Ectodermal cell (in vitro differentiated cells): ENCODE measurements at regions not wholly inside any gene's neighbourhood (a gene's known extent, or its start where the extent isn't known, plus 50 kb on each side); places are given as distances from the start of the nearest gene placed in this dataset.

Experiments used
- H3K27ac ChIP-seq: 2 replicates; pipeline ENCODE4 v1.7.0; 2013; ENCODE audit warnings: mild to moderate bottlenecking, low read depth, low read length; ENCODE audit not compliant: insufficient read depth, poor library complexity, severe bottlenecking
- H3K27me3 ChIP-seq: 2 replicates; pipeline ENCODE4 v1.7.0; 2013; ENCODE audit warnings: mild to moderate bottlenecking, low read length; ENCODE audit not compliant: insufficient read depth, control insufficient read depth, poor library complexity, severe bottlenecking
- H3K36me3 ChIP-seq: one replicate; pipeline ENCODE4 v1.7.0; 2013; ENCODE audit warnings: low read length; ENCODE audit not compliant: control insufficient read depth, insufficient read depth
- H3K4me1 ChIP-seq: one replicate; pipeline ENCODE4 v1.7.0; 2013; ENCODE audit warnings: low read length; ENCODE audit not compliant: control insufficient read depth, insufficient read depth
- H3K4me3 ChIP-seq: 2 replicates; pipeline ENCODE4 v1.7.0; 2013; ENCODE audit warnings: low read depth, low read length, control low read depth; ENCODE audit not compliant: insufficient read depth
- H3K9me3 ChIP-seq: 2 replicates; pipeline ENCODE4 v1.7.0; 2013; ENCODE audit warnings: mild to moderate bottlenecking, low read length, moderate library complexity; ENCODE audit not compliant: control insufficient read depth
- WGBS, 2 experiments: methylation state at CpG; one replicate each; pipeline ENCODE4 v1.1.7; 2013; ENCODE audit warnings: missing lambda C conversion rate in 2 of 2; 5-methylcytosine and 5-hydroxymethylcytosine counted together

- 89% methylated on average over 7 of the region's 7 CpGs for WGBS, 2 experiments
- Histone ChIP-seq H3K9me3 (no peaks in the 10 kb centered on the region), H3K27me3 (no peaks in the 10 kb centered on the region), H3K4me3 (no peak overlapping the region), H3K4me1 (no peaks in the 10 kb centered on the region), H3K36me3 (no peaks in the 10 kb centered on the region), H3K27ac (no peak overlapping the region)
Observed at GRCh38 chr13:105972306-105972721, 563.1 kb downstream of the EFNB2 start.

GRCh38 chr13:105971738-105972137, 563.7 kb downstream of the EFNB2 start:
- H3K4me3 ChIP-seq: no peak overlapping the region
- H3K36me3 ChIP-seq: no peaks in the 10 kb centered on the region
- no peaks in the 10 kb centered on the region for H3K4me1 ChIP-seq
- no peaks in the 10 kb centered on the region for H3K27me3 ChIP-seq
- no peaks in the 10 kb centered on the region for H3K9me3 ChIP-seq
- no peak overlapping the region for H3K27ac ChIP-seq
- 71 to 94% methylated on average over 1 to 3 of the region's 3 CpGs for WGBS, 2 experiments

GRCh38 chr13:105971312-105971711, 564.1 kb downstream of the EFNB2 start:
- Histone ChIP-seq H3K36me3 (no peaks in the 10 kb centered on the region), H3K4me1 (no peaks in the 10 kb centered on the region), H3K9me3 (no peaks in the 10 kb centered on the region), H3K27me3 (no peaks in the 10 kb centered on the region), H3K4me3 (no peak overlapping the region), H3K27ac (no peak overlapping the region)
- WGBS, 2 experiments: 87 to 89% methylated on average over 4 of the region's 4 CpGs

GRCh38 chr13:105969761-105970160, 565.7 kb downstream of the EFNB2 start:
- Histone ChIP-seq H3K27me3 (no peaks in the 10 kb centered on the region), H3K36me3 (no peaks in the 10 kb centered on the region), H3K4me3 (no peak overlapping the region), H3K9me3 (no peaks in the 10 kb centered on the region), H3K4me1 (no peaks in the 10 kb centered on the region), H3K27ac (no peak overlapping the region)
- 89 to 94% methylated on average over 4 of the region's 4 CpGs for whole genome bisulfite sequencing, 2 experiments

GRCh38 chr13:105965910-105966309, 569.6 kb downstream of the EFNB2 start:
- Histone ChIP-seq H3K4me3 (no peak overlapping the region), H3K4me1 (no peaks in the 10 kb centered on the region), H3K36me3 (no peaks in the 10 kb centered on the region), H3K27me3 (no peaks in the 10 kb centered on the region), H3K27ac (no peak overlapping the region), H3K9me3 (no peaks in the 10 kb centered on the region)
- WGBS, 2 experiments: 92 to 94% methylated on average over 7 of the region's 7 CpGs

GRCh38 chr13:105962080-105962479, 573.4 kb downstream of the EFNB2 start:
- WGBS, 2 experiments: 95 to 96% methylated on average over 7 of the region's 7 CpGs
- no peaks in the 10 kb centered on the region for H3K36me3 ChIP-seq
- H3K4me1 ChIP-seq: peaks cover 3% of the 10 kb centered on the region
- H3K9me3 ChIP-seq: no peaks in the 10 kb centered on the region
- no peak overlapping the region for H3K4me3 ChIP-seq
- no peaks in the 10 kb centered on the region for H3K27me3 ChIP-seq
- H3K27ac ChIP-seq: no peak overlapping the region

GRCh38 chr13:105961438-105961837, 574.0 kb downstream of the EFNB2 start:
- Histone ChIP-seq H3K9me3 (no peaks in the 10 kb centered on the region), H3K27ac (no peak overlapping the region), H3K27me3 (no peaks in the 10 kb centered on the region), H3K36me3 (no peaks in the 10 kb centered on the region), H3K4me1 (peaks cover 3% of the 10 kb centered on the region), H3K4me3 (no peak overlapping the region)
- 89 to 91% methylated on average over 4 to 5 of the region's 5 CpGs for WGBS, 2 experiments

- Histone ChIP-seq H3K9me3 (no peaks in the 10 kb centered on the region), H3K27ac (no peak overlapping the region), H3K27me3 (no peaks in the 10 kb centered on the region), H3K4me3 (no peak overlapping the region), H3K36me3 (no peaks in the 10 kb centered on the region), H3K4me1 (peaks cover 3% of the 10 kb centered on the region)
- WGBS, 2 experiments: 97% methylated on average over 5 to 7 of the region's 7 CpGs
Observed at GRCh38 chr13:105960326-105960725, 575.1 kb downstream of the EFNB2 start.

GRCh38 chr13:105959876-105960275, 575.6 kb downstream of the EFNB2 start:
- H3K36me3 ChIP-seq: no peaks in the 10 kb centered on the region
- H3K9me3 ChIP-seq: no peaks in the 10 kb centered on the region
- H3K27ac ChIP-seq: no peak overlapping the region
- H3K27me3 ChIP-seq: no peaks in the 10 kb centered on the region
- H3K4me3 ChIP-seq: no peak overlapping the region
- peaks cover 3% of the 10 kb centered on the region for H3K4me1 ChIP-seq
- WGBS, 2 experiments: 87 to 98% methylated on average over 5 of the region's 6 CpGs

- Histone ChIP-seq H3K36me3 (no peaks in the 10 kb centered on the region), H3K27me3 (no peaks in the 10 kb centered on the region), H3K4me3 (no peak overlapping the region), H3K9me3 (no peaks in the 10 kb centered on the region), H3K4me1 (peaks cover 3% of the 10 kb centered on the region), H3K27ac (no peak overlapping the region)
- 88 to 91% methylated on average over 7 of the region's 7 CpGs for WGBS, 2 experiments
Observed at GRCh38 chr13:105957769-105958438, 577.6 kb downstream of the EFNB2 start.

GRCh38 chr13:105956921-105957320, 578.5 kb downstream of the EFNB2 start:
- peaks cover 3% of the 10 kb centered on the region for H3K4me1 ChIP-seq
- no peaks in the 10 kb centered on the region for H3K27me3 ChIP-seq
- no peaks in the 10 kb centered on the region for H3K36me3 ChIP-seq
- 97 to 98% methylated on average over 6 of the region's 6 CpGs for WGBS, 2 experiments
- H3K4me3 ChIP-seq: no peak overlapping the region
- H3K27ac ChIP-seq: no peak overlapping the region
- no peaks in the 10 kb centered on the region for H3K9me3 ChIP-seq
